Activated CD4-positive, CD25-positive, alpha-beta regulatory T cell treated with anti-CD3 and anti-CD28 coated beads, Interleukin-2, amount 50 U/mL, for 16 hours (primary cell): ENCODE measurements at regions not wholly inside any gene's neighbourhood (a gene's known extent, or its start where the extent isn't known, plus 50 kb on each side); places are given as distances from the start of the nearest gene placed in this dataset.
"Not testable (repeated sequence)": the region's sequence is repeated elsewhere in the genome, so short reads cannot be mapped to it uniquely, and the experiment has no call there.

Experiments
- DNase-seq: peaks from one replicate; pipeline ENCODE4 v3.0.0-alpha.2; 2020; ENCODE audit warnings: low read depth, low spot score

GRCh38 chr1:199612976-199613774 lies 414.3 kb upstream of the NR5A2 start:
- DNase-seq = no peak

GRCh38 chr1:199616947-199617346 lies 410.6 kb upstream of the NR5A2 start:
- DNase-seq = no peak

- DNase-seq = no peak
These were observed 408.3 kb upstream of the NR5A2 start for GRCh38 chr1:199619223-199619622.

GRCh38 chr1:199626228-199626627 lies 401.3 kb upstream of the NR5A2 start:
- not testable (repeated sequence) for DNase-seq

GRCh38 chr1:199629624-199630023 lies 397.9 kb upstream of the NR5A2 start:
- DNase-seq = no peak

GRCh38 chr1:199639453-199639852 lies 388.1 kb upstream of the NR5A2 start:
- no peak for DNase-seq

GRCh38 chr1:199641531-199641930 lies 386.0 kb upstream of the NR5A2 start:
- DNase-seq = no peak

- DNase-seq = no peak
These were observed 382.6 kb upstream of the NR5A2 start for GRCh38 chr1:199644912-199645311.

GRCh38 chr1:199646761-199647160 lies 380.7 kb upstream of the NR5A2 start:
- no peak for DNase-seq

- no peak for DNase-seq
These were observed 370.1 kb upstream of the NR5A2 start for GRCh38 chr1:199657449-199657848.

- DNase-seq = no peak
These were observed 367.4 kb upstream of the NR5A2 start for GRCh38 chr1:199660071-199660470.

GRCh38 chr1:199665371-199665770 lies 362.1 kb upstream of the NR5A2 start:
- DNase-seq = no peak

- DNase-seq = no peak
These were observed 360.4 kb upstream of the NR5A2 start for GRCh38 chr1:199667089-199667488.

GRCh38 chr1:199669916-199670315 lies 357.6 kb upstream of the NR5A2 start:
- no peak for DNase-seq

- DNase-seq = no peak
These were observed 355.8 kb upstream of the NR5A2 start for GRCh38 chr1:199671684-199672083.

GRCh38 chr1:199675937-199676336 lies 351.6 kb upstream of the NR5A2 start:
- no peak for DNase-seq

- DNase-seq = no peak
These were observed 348.7 kb upstream of the NR5A2 start for GRCh38 chr1:199678771-199679170.

GRCh38 chr1:199682081-199682480 lies 345.4 kb upstream of the NR5A2 start:
- no peak for DNase-seq

GRCh38 chr1:199684686-199685273 lies 342.7 kb upstream of the NR5A2 start:
- no peak for DNase-seq

- no peak for DNase-seq
These were observed 342.1 kb upstream of the NR5A2 start for GRCh38 chr1:199685369-199685768.

GRCh38 chr1:199687321-199687720 lies 340.2 kb upstream of the NR5A2 start:
- DNase-seq = no peak

GRCh38 chr1:199688133-199688676 lies 339.3 kb upstream of the NR5A2 start:
- no peak for DNase-seq

- DNase-seq = no peak
These were observed 338.7 kb upstream of the NR5A2 start for GRCh38 chr1:199688774-199689173.
